ENCODE measurements at regions not wholly inside any gene's neighbourhood (a gene's known extent, or its start where the extent isn't known, plus 50 kb on each side); places are given as distances from the start of the nearest gene placed in this dataset.

GRCh38 chr13:63900406-63900805 is 2484.8 kb upstream of the PCDH20 start:
- H3K4me1 ChIP-seq (ENCODE audit: control insufficient read depth, insufficient read depth, low read length), result no peaks in the 10 kb centered on the region
- H3K9ac ChIP-seq (ENCODE audit: low read depth, low read length), result no peak overlapping the region
- H3K27ac ChIP-seq (ENCODE audit: low read depth, low read length), result no peak overlapping the region
- no peaks in the 10 kb centered on the region for H3K27me3 ChIP-seq (ENCODE audit: control insufficient read depth, insufficient read depth, low read length)
- no peak overlapping the region for H3K4me3 ChIP-seq (ENCODE audit: low read depth, low read length)
- no peaks in the 10 kb centered on the region for H3K36me3 ChIP-seq (ENCODE audit: control insufficient read depth, insufficient read depth, low read length)
- H3K9me3 ChIP-seq (ENCODE audit: control insufficient read depth, insufficient read depth, low read length), result no peaks in the 10 kb centered on the region

DNA sequence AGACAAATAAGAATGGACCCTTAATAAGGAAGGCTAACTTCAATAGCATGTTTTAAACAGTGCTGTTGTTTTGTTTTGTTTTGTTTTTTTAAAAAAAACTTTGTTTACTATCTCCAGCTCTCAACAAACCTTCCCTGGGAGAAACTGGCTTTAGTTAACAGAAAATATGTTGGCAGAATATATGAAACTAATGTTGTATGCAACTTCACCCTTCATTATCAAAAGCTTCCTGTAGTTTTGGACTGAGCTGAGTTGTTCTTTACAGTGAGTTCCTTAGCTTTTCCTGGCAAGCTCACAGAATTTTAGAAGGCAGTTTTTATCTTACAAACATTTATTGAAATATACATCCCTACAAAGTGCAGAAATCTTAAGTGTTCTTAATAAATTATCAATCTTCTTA is 2480.7 kb upstream of the PCDH20 start:
- H3K27ac ChIP-seq (ENCODE audit: low read depth, low read length), result no peak overlapping the region
- no peak overlapping the region for H3K4me3 ChIP-seq (ENCODE audit: low read depth, low read length)
- H3K4me1 ChIP-seq (ENCODE audit: control insufficient read depth, insufficient read depth, low read length), result no peaks in the 10 kb centered on the region
- H3K9me3 ChIP-seq (ENCODE audit: control insufficient read depth, insufficient read depth, low read length), result no peaks in the 10 kb centered on the region
- H3K27me3 ChIP-seq (ENCODE audit: control insufficient read depth, insufficient read depth, low read length), result no peaks in the 10 kb centered on the region
- no peak overlapping the region for H3K9ac ChIP-seq (ENCODE audit: low read depth, low read length)
- no peaks in the 10 kb centered on the region for H3K36me3 ChIP-seq (ENCODE audit: control insufficient read depth, insufficient read depth, low read length)

- H3K36me3 ChIP-seq (ENCODE audit: control insufficient read depth, insufficient read depth, low read length), result no peaks in the 10 kb centered on the region
- no peak overlapping the region for H3K4me3 ChIP-seq (ENCODE audit: low read depth, low read length)
- H3K9me3 ChIP-seq (ENCODE audit: control insufficient read depth, insufficient read depth, low read length), result no peaks in the 10 kb centered on the region
- no peaks in the 10 kb centered on the region for H3K4me1 ChIP-seq (ENCODE audit: control insufficient read depth, insufficient read depth, low read length)
- H3K27ac ChIP-seq (ENCODE audit: low read depth, low read length), result no peak overlapping the region
- no peak overlapping the region for H3K9ac ChIP-seq (ENCODE audit: low read depth, low read length)
- H3K27me3 ChIP-seq (ENCODE audit: control insufficient read depth, insufficient read depth, low read length), result no peaks in the 10 kb centered on the region
Observed at GRCh38 chr13:63882052-63882451, 2466.4 kb upstream of the PCDH20 start.

- Histone ChIP-seq H3K9me3 (ENCODE audit: control insufficient read depth, insufficient read depth, low read length) (no peaks in the 10 kb centered on the region), H3K27ac (ENCODE audit: low read depth, low read length) (no peak overlapping the region), H3K9ac (ENCODE audit: low read depth, low read length) (no peak overlapping the region), H3K4me1 (ENCODE audit: control insufficient read depth, insufficient read depth, low read length) (no peaks in the 10 kb centered on the region), H3K36me3 (ENCODE audit: control insufficient read depth, insufficient read depth, low read length) (no peaks in the 10 kb centered on the region), H3K27me3 (ENCODE audit: control insufficient read depth, insufficient read depth, low read length) (no peaks in the 10 kb centered on the region), H3K4me3 (ENCODE audit: low read depth, low read length) (no peak overlapping the region)
Observed at GRCh38 chr13:63880705-63881104, 2465.1 kb upstream of the PCDH20 start.

- Histone ChIP-seq H3K9me3 (ENCODE audit: control insufficient read depth, insufficient read depth, low read length) (no peaks in the 10 kb centered on the region), H3K9ac (ENCODE audit: low read depth, low read length) (no peak overlapping the region), H3K4me3 (ENCODE audit: low read depth, low read length) (no peak overlapping the region), H3K36me3 (ENCODE audit: control insufficient read depth, insufficient read depth, low read length) (no peaks in the 10 kb centered on the region), H3K4me1 (ENCODE audit: control insufficient read depth, insufficient read depth, low read length) (no peaks in the 10 kb centered on the region), H3K27me3 (ENCODE audit: control insufficient read depth, insufficient read depth, low read length) (no peaks in the 10 kb centered on the region), H3K27ac (ENCODE audit: low read depth, low read length) (no peak overlapping the region)
Observed at GRCh38 chr13:63873936-63874335, 2458.3 kb upstream of the PCDH20 start.

DNA sequence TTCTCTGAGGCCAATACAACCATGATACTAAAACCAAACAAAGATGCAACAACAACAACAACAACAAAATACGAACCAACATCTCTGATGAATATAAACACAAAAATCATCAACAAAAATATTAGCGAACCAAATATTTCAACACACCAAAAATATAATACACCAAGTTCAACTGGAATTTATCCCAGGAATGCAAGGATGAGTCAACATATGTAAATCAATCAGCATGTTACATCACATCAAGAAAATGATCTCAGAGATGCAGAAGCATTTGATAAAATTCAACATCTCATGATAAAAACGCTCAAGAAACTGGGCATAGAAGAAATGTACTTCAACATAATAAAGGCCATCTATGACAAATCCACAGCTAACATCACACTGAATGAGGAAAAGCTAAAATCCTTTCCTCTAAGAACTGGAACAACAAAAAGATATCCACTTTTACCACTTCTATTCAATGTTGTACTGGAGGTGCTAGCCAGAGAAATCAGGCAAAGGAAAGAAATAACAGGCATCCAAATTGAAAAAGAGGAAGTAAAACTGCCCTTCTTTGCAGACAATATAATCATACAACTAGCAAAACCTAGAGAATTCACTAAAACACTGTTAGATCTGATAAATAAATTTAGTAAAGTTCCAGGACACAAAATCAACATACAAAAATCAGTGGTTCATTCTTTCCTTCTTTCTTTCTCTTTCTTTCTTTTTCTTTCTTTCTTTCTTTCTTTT is 2448.7 kb upstream of the PCDH20 start:
- H3K4me3 ChIP-seq (ENCODE audit: low read depth, low read length), result no peak overlapping the region
- no peaks in the 10 kb centered on the region for H3K4me1 ChIP-seq (ENCODE audit: control insufficient read depth, insufficient read depth, low read length)
- no peaks in the 10 kb centered on the region for H3K36me3 ChIP-seq (ENCODE audit: control insufficient read depth, insufficient read depth, low read length)
- no peak overlapping the region for H3K27ac ChIP-seq (ENCODE audit: low read depth, low read length)
- no peaks in the 10 kb centered on the region for H3K27me3 ChIP-seq (ENCODE audit: control insufficient read depth, insufficient read depth, low read length)
- H3K9ac ChIP-seq (ENCODE audit: low read depth, low read length), result no peak overlapping the region
- H3K9me3 ChIP-seq (ENCODE audit: control insufficient read depth, insufficient read depth, low read length), result no peaks in the 10 kb centered on the region

- H3K27ac ChIP-seq (ENCODE audit: low read depth, low read length), result no peak overlapping the region
- H3K9ac ChIP-seq (ENCODE audit: low read depth, low read length), result no peak overlapping the region
- H3K36me3 ChIP-seq (ENCODE audit: control insufficient read depth, insufficient read depth, low read length), result no peaks in the 10 kb centered on the region
- H3K9me3 ChIP-seq (ENCODE audit: control insufficient read depth, insufficient read depth, low read length), result no peaks in the 10 kb centered on the region
- H3K4me3 ChIP-seq (ENCODE audit: low read depth, low read length), result no peak overlapping the region
- no peaks in the 10 kb centered on the region for H3K27me3 ChIP-seq (ENCODE audit: control insufficient read depth, insufficient read depth, low read length)
- no peaks in the 10 kb centered on the region for H3K4me1 ChIP-seq (ENCODE audit: control insufficient read depth, insufficient read depth, low read length)
Observed at GRCh38 chr13:63855457-63856118, 2439.9 kb upstream of the PCDH20 start.

DNA sequence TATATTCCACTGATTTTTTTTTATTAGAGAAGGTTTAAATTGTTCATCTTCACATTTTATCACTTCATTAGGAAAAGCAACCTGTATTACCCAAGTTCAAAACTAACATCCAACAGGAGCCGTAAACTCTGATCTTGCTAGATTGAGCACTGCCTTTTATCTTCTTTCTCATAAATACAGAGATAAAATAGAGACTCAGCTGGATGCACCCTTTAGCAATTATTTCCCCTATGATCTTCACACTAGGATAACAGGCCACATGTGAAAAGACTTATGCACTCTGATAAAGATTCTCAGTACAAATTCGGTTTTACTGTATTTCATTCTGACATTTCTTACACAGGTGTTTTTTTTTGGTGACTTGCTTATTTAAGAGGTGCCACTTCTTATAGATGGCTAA is 2438.2 kb upstream of the PCDH20 start:
- Histone ChIP-seq H3K27ac (ENCODE audit: low read depth, low read length) (no peak overlapping the region), H3K36me3 (ENCODE audit: control insufficient read depth, insufficient read depth, low read length) (no peaks in the 10 kb centered on the region), H3K4me3 (ENCODE audit: low read depth, low read length) (no peak overlapping the region), H3K27me3 (ENCODE audit: control insufficient read depth, insufficient read depth, low read length) (no peaks in the 10 kb centered on the region), H3K9me3 (ENCODE audit: control insufficient read depth, insufficient read depth, low read length) (no peaks in the 10 kb centered on the region), H3K9ac (ENCODE audit: low read depth, low read length) (no peak overlapping the region), H3K4me1 (ENCODE audit: control insufficient read depth, insufficient read depth, low read length) (no peaks in the 10 kb centered on the region)

GRCh38 chr13:63851526-63851925 is 2435.9 kb upstream of the PCDH20 start:
- H3K36me3 ChIP-seq (ENCODE audit: control insufficient read depth, insufficient read depth, low read length), result no peaks in the 10 kb centered on the region
- no peaks in the 10 kb centered on the region for H3K27me3 ChIP-seq (ENCODE audit: control insufficient read depth, insufficient read depth, low read length)
- H3K9ac ChIP-seq (ENCODE audit: low read depth, low read length), result no peak overlapping the region
- no peaks in the 10 kb centered on the region for H3K4me1 ChIP-seq (ENCODE audit: control insufficient read depth, insufficient read depth, low read length)
- H3K27ac ChIP-seq (ENCODE audit: low read depth, low read length), result no peak overlapping the region
- no peak overlapping the region for H3K4me3 ChIP-seq (ENCODE audit: low read depth, low read length)
- H3K9me3 ChIP-seq (ENCODE audit: control insufficient read depth, insufficient read depth, low read length), result no peaks in the 10 kb centered on the region

GRCh38 chr13:63843766-63844699 is 2428.4 kb upstream of the PCDH20 start:
- Histone ChIP-seq H3K4me3 (ENCODE audit: low read depth, low read length) (no peak overlapping the region), H3K4me1 (ENCODE audit: control insufficient read depth, insufficient read depth, low read length) (no peaks in the 10 kb centered on the region), H3K9me3 (ENCODE audit: control insufficient read depth, insufficient read depth, low read length) (no peaks in the 10 kb centered on the region), H3K27ac (ENCODE audit: low read depth, low read length) (no peak overlapping the region), H3K27me3 (ENCODE audit: control insufficient read depth, insufficient read depth, low read length) (no peaks in the 10 kb centered on the region), H3K9ac (ENCODE audit: low read depth, low read length) (no peak overlapping the region), H3K36me3 (ENCODE audit: control insufficient read depth, insufficient read depth, low read length) (no peaks in the 10 kb centered on the region)

DNA sequence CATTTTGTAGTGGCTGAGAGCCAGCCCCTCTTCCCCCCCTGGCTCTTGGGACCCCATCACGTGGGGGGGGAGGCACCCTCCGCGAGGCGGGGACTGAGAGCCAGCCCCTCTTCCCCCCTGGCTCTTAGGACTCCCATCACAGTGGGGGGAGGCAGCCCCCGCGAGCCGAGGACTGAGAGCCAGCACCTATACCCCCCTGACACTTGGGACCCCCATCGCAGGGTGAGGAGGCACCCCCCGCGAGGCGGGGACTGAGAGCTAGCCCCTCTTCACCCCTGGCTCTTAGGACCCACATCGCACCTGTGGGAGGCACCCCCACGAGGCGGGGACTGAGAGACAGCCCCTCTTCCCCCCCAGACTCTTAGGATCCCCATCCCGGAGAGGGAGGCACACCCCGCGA is 2426.5 kb upstream of the PCDH20 start:
- Histone ChIP-seq H3K36me3 (ENCODE audit: control insufficient read depth, insufficient read depth, low read length) (no peaks in the 10 kb centered on the region), H3K4me3 (ENCODE audit: low read depth, low read length) (no peak overlapping the region), H3K9me3 (ENCODE audit: control insufficient read depth, insufficient read depth, low read length) (no peaks in the 10 kb centered on the region), H3K27me3 (ENCODE audit: control insufficient read depth, insufficient read depth, low read length) (no peaks in the 10 kb centered on the region), H3K9ac (ENCODE audit: low read depth, low read length) (no peak overlapping the region), H3K4me1 (ENCODE audit: control insufficient read depth, insufficient read depth, low read length) (no peaks in the 10 kb centered on the region), H3K27ac (ENCODE audit: low read depth, low read length) (no peak overlapping the region)
